ENCODE measurements at regions not wholly inside any gene's neighbourhood (a gene's known extent, or its start where the extent isn't known, plus 50 kb on each side); places are given as distances from the start of the nearest gene placed in this dataset.
A peak's percentile ranks its signal among the peaks of the same experiment; 100 is the strongest.

- H3K4me3 ChIP-seq (ENCODE audit: low read depth, low read length): peak overlapping the region; percentile 66
- no peaks in the 10 kb centered on the region for H3K4me1 ChIP-seq (ENCODE audit: control insufficient read depth, insufficient read depth, low read length)
- H3K9ac ChIP-seq (ENCODE audit: low read depth, low read length): no peak overlapping the region
- peaks cover 34% of the 10 kb centered on the region for H3K27me3 ChIP-seq (ENCODE audit: control insufficient read depth, insufficient read depth, low read length)
- H3K9me3 ChIP-seq (ENCODE audit: control insufficient read depth, insufficient read depth, low read length): no peaks in the 10 kb centered on the region
- H3K36me3 ChIP-seq (ENCODE audit: control insufficient read depth, insufficient read depth, low read length): no peaks in the 10 kb centered on the region
- H3K27ac ChIP-seq (ENCODE audit: low read depth, low read length): no peak overlapping the region
Observed at GRCh38 chr15:95326431-95327182, 1003.9 kb upstream of the NR2F2 start.

GRCh38 chr15:95327183-95327525 lies 1003.3 kb upstream of the NR2F2 start:
- no peak overlapping the region for H3K27ac ChIP-seq (ENCODE audit: low read depth, low read length)
- no peaks in the 10 kb centered on the region for H3K9me3 ChIP-seq (ENCODE audit: control insufficient read depth, insufficient read depth, low read length)
- H3K27me3 ChIP-seq (ENCODE audit: control insufficient read depth, insufficient read depth, low read length): peaks cover 34% of the 10 kb centered on the region
- no peaks in the 10 kb centered on the region for H3K4me1 ChIP-seq (ENCODE audit: control insufficient read depth, insufficient read depth, low read length)
- no peak overlapping the region for H3K9ac ChIP-seq (ENCODE audit: low read depth, low read length)
- H3K36me3 ChIP-seq (ENCODE audit: control insufficient read depth, insufficient read depth, low read length): no peaks in the 10 kb centered on the region
- peak overlapping the region; percentile 66 for H3K4me3 ChIP-seq (ENCODE audit: low read depth, low read length)

GRCh38 chr15:95327661-95328060 lies 1002.8 kb upstream of the NR2F2 start:
- H3K9me3 ChIP-seq (ENCODE audit: control insufficient read depth, insufficient read depth, low read length): no peaks in the 10 kb centered on the region
- no peak overlapping the region for H3K27ac ChIP-seq (ENCODE audit: low read depth, low read length)
- no peak overlapping the region for H3K9ac ChIP-seq (ENCODE audit: low read depth, low read length)
- peaks cover 34% of the 10 kb centered on the region for H3K27me3 ChIP-seq (ENCODE audit: control insufficient read depth, insufficient read depth, low read length)
- no peak overlapping the region for H3K4me3 ChIP-seq (ENCODE audit: low read depth, low read length)
- H3K4me1 ChIP-seq (ENCODE audit: control insufficient read depth, insufficient read depth, low read length): no peaks in the 10 kb centered on the region
- no peaks in the 10 kb centered on the region for H3K36me3 ChIP-seq (ENCODE audit: control insufficient read depth, insufficient read depth, low read length)

GRCh38 chr15:95328559-95328958 lies 1001.9 kb upstream of the NR2F2 start:
- no peaks in the 10 kb centered on the region for H3K36me3 ChIP-seq (ENCODE audit: control insufficient read depth, insufficient read depth, low read length)

GRCh38 chr15:95329362-95329761 lies 1001.1 kb upstream of the NR2F2 start:
- H3K4me3 ChIP-seq (ENCODE audit: low read depth, low read length): no peak overlapping the region
- H3K27me3 ChIP-seq (ENCODE audit: control insufficient read depth, insufficient read depth, low read length): peaks cover 34% of the 10 kb centered on the region
- no peaks in the 10 kb centered on the region for H3K4me1 ChIP-seq (ENCODE audit: control insufficient read depth, insufficient read depth, low read length)
- no peak overlapping the region for H3K27ac ChIP-seq (ENCODE audit: low read depth, low read length)
- no peaks in the 10 kb centered on the region for H3K9me3 ChIP-seq (ENCODE audit: control insufficient read depth, insufficient read depth, low read length)
- H3K36me3 ChIP-seq (ENCODE audit: control insufficient read depth, insufficient read depth, low read length): no peaks in the 10 kb centered on the region
- H3K9ac ChIP-seq (ENCODE audit: low read depth, low read length): no peak overlapping the region

More at GRCh38 chr15:95328559-95328958, 1001.9 kb upstream of the NR2F2 start:
- H3K4me1 ChIP-seq (ENCODE audit: control insufficient read depth, insufficient read depth, low read length): no peaks in the 10 kb centered on the region
- H3K9ac ChIP-seq (ENCODE audit: low read depth, low read length): no peak overlapping the region
- H3K9me3 ChIP-seq (ENCODE audit: control insufficient read depth, insufficient read depth, low read length): no peaks in the 10 kb centered on the region
- no peak overlapping the region for H3K27ac ChIP-seq (ENCODE audit: low read depth, low read length)
- no peak overlapping the region for H3K4me3 ChIP-seq (ENCODE audit: low read depth, low read length)
- H3K27me3 ChIP-seq (ENCODE audit: control insufficient read depth, insufficient read depth, low read length): peaks cover 34% of the 10 kb centered on the region

- Histone ChIP-seq H3K4me1 (ENCODE audit: control insufficient read depth, insufficient read depth, low read length) (no peaks in the 10 kb centered on the region), H3K9ac (ENCODE audit: low read depth, low read length) (no peak overlapping the region), H3K4me3 (ENCODE audit: low read depth, low read length) (no peak overlapping the region), H3K27me3 (ENCODE audit: control insufficient read depth, insufficient read depth, low read length) (no peaks in the 10 kb centered on the region), H3K9me3 (ENCODE audit: control insufficient read depth, insufficient read depth, low read length) (no peaks in the 10 kb centered on the region), H3K27ac (ENCODE audit: low read depth, low read length) (no peak overlapping the region), H3K36me3 (ENCODE audit: control insufficient read depth, insufficient read depth, low read length) (no peaks in the 10 kb centered on the region)
Observed at GRCh38 chr15:95341686-95342085, 988.8 kb upstream of the NR2F2 start.

- no peaks in the 10 kb centered on the region for H3K36me3 ChIP-seq (ENCODE audit: control insufficient read depth, insufficient read depth, low read length)
- H3K9ac ChIP-seq (ENCODE audit: low read depth, low read length): no peak overlapping the region
- H3K9me3 ChIP-seq (ENCODE audit: control insufficient read depth, insufficient read depth, low read length): no peaks in the 10 kb centered on the region
- H3K4me1 ChIP-seq (ENCODE audit: control insufficient read depth, insufficient read depth, low read length): 0 out of 2 replicates have a peak, but pooled peaks cover 5% of the 10 kb centered on the region
- H3K27me3 ChIP-seq (ENCODE audit: control insufficient read depth, insufficient read depth, low read length): no peaks in the 10 kb centered on the region
- H3K27ac ChIP-seq (ENCODE audit: low read depth, low read length): no peak overlapping the region
- no peak overlapping the region for H3K4me3 ChIP-seq (ENCODE audit: low read depth, low read length)
Observed at GRCh38 chr15:95345867-95346266, 984.6 kb upstream of the NR2F2 start.

GRCh38 chr15:95346721-95347475 lies 983.6 kb upstream of the NR2F2 start:
- Histone ChIP-seq H3K36me3 (ENCODE audit: control insufficient read depth, insufficient read depth, low read length) (no peaks in the 10 kb centered on the region), H3K4me1 (ENCODE audit: control insufficient read depth, insufficient read depth, low read length) (0 out of 2 replicates have a peak, but pooled peaks cover 5% of the 10 kb centered on the region), H3K9ac (ENCODE audit: low read depth, low read length) (no peak overlapping the region), H3K27ac (ENCODE audit: low read depth, low read length) (no peak overlapping the region), H3K9me3 (ENCODE audit: control insufficient read depth, insufficient read depth, low read length) (no peaks in the 10 kb centered on the region), H3K27me3 (ENCODE audit: control insufficient read depth, insufficient read depth, low read length) (no peaks in the 10 kb centered on the region), H3K4me3 (ENCODE audit: low read depth, low read length) (no peak overlapping the region)

- H3K4me1 ChIP-seq (ENCODE audit: control insufficient read depth, insufficient read depth, low read length): 0 out of 2 replicates have a peak, but pooled peaks cover 5% of the 10 kb centered on the region
- H3K36me3 ChIP-seq (ENCODE audit: control insufficient read depth, insufficient read depth, low read length): no peaks in the 10 kb centered on the region
- H3K4me3 ChIP-seq (ENCODE audit: low read depth, low read length): no peak overlapping the region
- no peak overlapping the region for H3K27ac ChIP-seq (ENCODE audit: low read depth, low read length)
- no peaks in the 10 kb centered on the region for H3K9me3 ChIP-seq (ENCODE audit: control insufficient read depth, insufficient read depth, low read length)
- no peaks in the 10 kb centered on the region for H3K27me3 ChIP-seq (ENCODE audit: control insufficient read depth, insufficient read depth, low read length)
- no peak overlapping the region for H3K9ac ChIP-seq (ENCODE audit: low read depth, low read length)
Observed at GRCh38 chr15:95347837-95348236, 982.7 kb upstream of the NR2F2 start.

- no peaks in the 10 kb centered on the region for H3K36me3 ChIP-seq (ENCODE audit: control insufficient read depth, insufficient read depth, low read length)
- no peak overlapping the region for H3K4me3 ChIP-seq (ENCODE audit: low read depth, low read length)
- H3K9ac ChIP-seq (ENCODE audit: low read depth, low read length): no peak overlapping the region
- H3K27ac ChIP-seq (ENCODE audit: low read depth, low read length): no peak overlapping the region
- 0 out of 2 replicates have a peak, but pooled peaks cover 5% of the 10 kb centered on the region for H3K4me1 ChIP-seq (ENCODE audit: control insufficient read depth, insufficient read depth, low read length)
- H3K9me3 ChIP-seq (ENCODE audit: control insufficient read depth, insufficient read depth, low read length): no peaks in the 10 kb centered on the region
- H3K27me3 ChIP-seq (ENCODE audit: control insufficient read depth, insufficient read depth, low read length): no peaks in the 10 kb centered on the region
Observed at GRCh38 chr15:95350908-95351307, 979.6 kb upstream of the NR2F2 start.

- no peak overlapping the region for H3K4me3 ChIP-seq (ENCODE audit: low read depth, low read length)
- H3K9me3 ChIP-seq (ENCODE audit: control insufficient read depth, insufficient read depth, low read length): no peaks in the 10 kb centered on the region
- H3K4me1 ChIP-seq (ENCODE audit: control insufficient read depth, insufficient read depth, low read length): 0 out of 2 replicates have a peak, but pooled peaks cover 5% of the 10 kb centered on the region
- H3K27me3 ChIP-seq (ENCODE audit: control insufficient read depth, insufficient read depth, low read length): no peaks in the 10 kb centered on the region
- H3K27ac ChIP-seq (ENCODE audit: low read depth, low read length): no peak overlapping the region
- no peak overlapping the region for H3K9ac ChIP-seq (ENCODE audit: low read depth, low read length)
- no peaks in the 10 kb centered on the region for H3K36me3 ChIP-seq (ENCODE audit: control insufficient read depth, insufficient read depth, low read length)
Observed at GRCh38 chr15:95352631-95353187, 977.8 kb upstream of the NR2F2 start.
